GM23338 (cell line): ENCODE measurements at regions not wholly inside any gene's neighbourhood (a gene's known extent, or its start where the extent isn't known, plus 50 kb on each side); places are given as distances from the start of the nearest gene placed in this dataset.

Experiments
- ATAC-seq: fragments of 200-7000 bp; cut with Tn5 transposase; 3 replicates; pipeline ENCODE4 v1.9.1; 2020
- DNase-seq: peaks from one replicate; pipeline ENCODE4 v3.0.0-alpha.2; 2015; ENCODE audit warnings: low spot score
- H2AFZ ChIP-seq: fragments of 200-600 bp; sonication (generic); 2 replicates; pipeline ENCODE4 v1.8.0; 2016; ENCODE audit warnings: antibody characterized with exemption, mild to moderate bottlenecking, moderate library complexity
- H3F3A ChIP-seq: fragments of 200-600 bp; sonication (generic); replicated peaks from 2 replicates; pipeline ENCODE4 v1.8.0; 2017; ENCODE audit warnings: antibody characterized with exemption, mixed run types, low read depth
- H3K27ac ChIP-seq: fragments of 200-600 bp; sonication (generic); 2 replicates; pipeline ENCODE4 v1.6.1; 2016; ENCODE audit warnings: low read depth
- H3K27me3 ChIP-seq: fragments of 200-600 bp; sonication (generic); 2 replicates; pipeline ENCODE4 v1.8.0; 2016; ENCODE audit warnings: mild to moderate bottlenecking, mixed run types, moderate library complexity; ENCODE audit not compliant: insufficient read depth
- H3K36me3 ChIP-seq: fragments of 200-600 bp; sonication (generic); 2 replicates; pipeline ENCODE4 v1.8.0; 2016; ENCODE audit warnings: mild to moderate bottlenecking; ENCODE audit not compliant: insufficient read depth
- H3K4me1 ChIP-seq: fragments of 200-600 bp; sonication (generic); 2 replicates; pipeline ENCODE4 v1.8.0; 2016; ENCODE audit warnings: mild to moderate bottlenecking, moderate library complexity; ENCODE audit not compliant: insufficient read depth
- H3K4me2 ChIP-seq: fragments of 200-600 bp; sonication (generic); 2 replicates; pipeline ENCODE4 v1.7.1; 2017; ENCODE audit warnings: mixed run types
- H3K4me3 ChIP-seq: fragments of 200-600 bp; sonication (generic); 2 replicates; pipeline ENCODE4 v1.6.1; 2016; ENCODE audit warnings: mixed run types
- H3K79me2 ChIP-seq: fragments of 200-600 bp; sonication (generic); replicated peaks from 2 replicates; pipeline ENCODE4 v1.8.0; 2017; ENCODE audit warnings: mild to moderate bottlenecking; ENCODE audit not compliant: insufficient read depth
- H3K9me2 ChIP-seq: fragments of 200-600 bp; sonication (generic); 2 replicates; pipeline ENCODE4 v1.8.0; 2017; ENCODE audit not compliant: insufficient read depth
- H4K20me1 ChIP-seq: fragments of 200-600 bp; sonication (generic); replicated peaks from 2 replicates; pipeline ENCODE4 v1.8.0; 2017; ENCODE audit warnings: mild to moderate bottlenecking; ENCODE audit not compliant: insufficient read depth
- H3K27ac Mint-ChIP-seq: 2 replicates; pipeline ENCODE4 v1.8.0; 2020; ENCODE audit warnings: inconsistent platforms, mild to moderate bottlenecking, moderate library complexity, mixed read lengths
- H3K27me3 Mint-ChIP-seq: 3 replicates; pipeline ENCODE4 v1.8.0; 2022; ENCODE audit warnings: low read depth, mild to moderate bottlenecking, moderate library complexity, mixed read lengths, inconsistent platforms; ENCODE audit not compliant: insufficient read depth, poor library complexity
- H3K36me3 Mint-ChIP-seq: 3 replicates; pipeline ENCODE4 v1.8.0; 2021; ENCODE audit warnings: low read depth, mild to moderate bottlenecking, inconsistent platforms, moderate library complexity, mixed read lengths
- H3K4me1 Mint-ChIP-seq: 3 replicates; pipeline ENCODE4 v1.8.0; 2020; ENCODE audit warnings: mild to moderate bottlenecking, inconsistent platforms, mixed read lengths
- H3K4me3 Mint-ChIP-seq: 3 replicates; pipeline ENCODE4 v1.8.0; 2021; ENCODE audit warnings: moderate library complexity, mild to moderate bottlenecking, inconsistent platforms, mixed read lengths
- H3K9me3 Mint-ChIP-seq: 3 replicates; pipeline ENCODE4 v1.8.0; 2020; ENCODE audit warnings: moderate library complexity, mild to moderate bottlenecking, inconsistent platforms, mixed read lengths
- CREB1 ChIP-seq: fragments of 250-450 bp; sonication (Bioruptor Pico); IDR thresholded peaks from 2 replicates; pipeline ENCODE4 v1.5.0; 2020; ENCODE audit warnings: low read depth, mild to moderate bottlenecking, moderate library complexity
- CTCF ChIP-seq, 2 experiments: fragments of 200-600 bp in 1 of 2; sonication (generic) in 1 of 2; conservative IDR thresholded peaks; 2 replicates each; pipeline versions ENCODE4 v1.5.1 to v1.6.1; 2016 to 2017; ENCODE audit warnings: antibody characterized with exemption in 2 of 2, low read depth in 2 of 2, mild to moderate bottlenecking in 2 of 2, moderate library complexity in 1 of 2
- ETS1 ChIP-seq: IDR thresholded peaks from 2 replicates; pipeline ENCODE4 v1.6.1; 2016; ENCODE audit warnings: antibody characterized with exemption
- EZH2 ChIP-seq: fragments of 200-600 bp; sonication (generic); IDR thresholded peaks from one replicate; pipeline ENCODE4 v1.8.0; 2017; ENCODE audit warnings: antibody characterized with exemption, mild to moderate bottlenecking, low read depth; ENCODE audit not compliant: unreplicated experiment
- EZH2phosphoT487 ChIP-seq: fragments of 200-600 bp; sonication (generic); IDR thresholded peaks from one replicate; pipeline ENCODE4 v1.8.1; 2018; ENCODE audit warnings: antibody characterized with exemption; ENCODE audit not compliant: unreplicated experiment
- JUNB ChIP-seq: IDR thresholded peaks from one replicate; pipeline ENCODE4 v1.6.1; 2016; ENCODE audit warnings: antibody characterized with exemption; ENCODE audit not compliant: unreplicated experiment
- NANOG ChIP-seq: IDR thresholded peaks from 2 replicates; pipeline ENCODE4 v1.6.1; 2016; ENCODE audit warnings: antibody characterized with exemption, borderline replicate concordance
- POLR2AphosphoS5 ChIP-seq: IDR thresholded peaks from 2 replicates; pipeline ENCODE4 v1.6.1; 2016; ENCODE audit warnings: antibody characterized with exemption, low read depth
- REST ChIP-seq: IDR thresholded peaks from one replicate; pipeline ENCODE4 v1.6.1; 2018; ENCODE audit warnings: antibody characterized with exemption; ENCODE audit not compliant: unreplicated experiment
- STAT1 ChIP-seq: IDR thresholded peaks from one replicate; pipeline ENCODE4 v1.6.1; 2016; ENCODE audit warnings: antibody characterized with exemption; ENCODE audit not compliant: unreplicated experiment
- ZNF114 ChIP-seq: fragments of 250-450 bp; sonication (Bioruptor Pico); IDR thresholded peaks from 2 replicates; pipeline ENCODE4 v1.5.0; 2020; ENCODE audit warnings: mild to moderate bottlenecking, moderate library complexity
- ZNF331 ChIP-seq: fragments of 250-450 bp; sonication (Bioruptor Pico); IDR thresholded peaks from 2 replicates; pipeline ENCODE4 v1.5.0; 2020; ENCODE audit warnings: low read depth, mild to moderate bottlenecking, moderate library complexity
- ZNF462 ChIP-seq: fragments of 250-450 bp; sonication (Bioruptor Pico); IDR thresholded peaks from 2 replicates; pipeline ENCODE4 v1.5.0; 2020; ENCODE audit warnings: mild to moderate bottlenecking, moderate library complexity

- H3K79me2 ChIP-seq = no peaks in the 10 kb centered on the region
- Mint-ChIP-seq H3K4me3 (no peak overlapping the region), H3K27ac (no peak overlapping the region), H3K9me3 (no peaks in the 10 kb centered on the region; the same call in 2 of the 3 replicates), H3K27me3 (no peaks in the 10 kb centered on the region), H3K4me1 (no peaks in the 10 kb centered on the region), H3K36me3 (no peaks in the 10 kb centered on the region)
- H3K36me3 ChIP-seq = no peaks in the 10 kb centered on the region
- DNase-seq (no peak), ATAC-seq (no peak)
- no peaks in the 10 kb centered on the region for H3K9me2 ChIP-seq
- no peak overlapping the region for H3K4me2 ChIP-seq
- TF ChIP-seq STAT1 = no peak
- TF ChIP-seq JUNB = no peak
- TF ChIP-seq EZH2phosphoT487 = no peak
- no peak for TF ChIP-seq CTCF (conservative IDR thresholded peaks at IDR 0.05; ENCODE audit: low read depth in 2 of 2)
- TF ChIP-seq ZNF462 = no peak
- no peak for TF ChIP-seq ZNF331 (CRISPR knock-in tag)
- no peak for TF ChIP-seq POLR2AphosphoS5
- no peak for TF ChIP-seq CREB1 (CRISPR knock-in tag)
- no peak for TF ChIP-seq NANOG
- TF ChIP-seq REST = no peak
- TF ChIP-seq ETS1 = no peak
- TF ChIP-seq ZNF114 (CRISPR knock-in tag) = no peak
- TF ChIP-seq EZH2 = no peak
- no peaks in the 10 kb centered on the region for H4K20me1 ChIP-seq
- no peaks in the 10 kb centered on the region for H3F3A ChIP-seq
- no peaks in the 10 kb centered on the region for H3K4me1 ChIP-seq
- H3K27me3 ChIP-seq = no peaks in the 10 kb centered on the region
- no peak overlapping the region for H2AFZ ChIP-seq
- H3K4me3 ChIP-seq = no peak overlapping the region
- H3K27ac ChIP-seq = no peak overlapping the region
Observed at GRCh38 chr12:29004936-29005304, 144.2 kb upstream of the FAR2 start.
